ENCODE measurements at regions not wholly inside any gene's neighbourhood (a gene's known extent, or its start where the extent isn't known, plus 50 kb on each side); places are given as distances from the start of the nearest gene placed in this dataset.

DNA sequence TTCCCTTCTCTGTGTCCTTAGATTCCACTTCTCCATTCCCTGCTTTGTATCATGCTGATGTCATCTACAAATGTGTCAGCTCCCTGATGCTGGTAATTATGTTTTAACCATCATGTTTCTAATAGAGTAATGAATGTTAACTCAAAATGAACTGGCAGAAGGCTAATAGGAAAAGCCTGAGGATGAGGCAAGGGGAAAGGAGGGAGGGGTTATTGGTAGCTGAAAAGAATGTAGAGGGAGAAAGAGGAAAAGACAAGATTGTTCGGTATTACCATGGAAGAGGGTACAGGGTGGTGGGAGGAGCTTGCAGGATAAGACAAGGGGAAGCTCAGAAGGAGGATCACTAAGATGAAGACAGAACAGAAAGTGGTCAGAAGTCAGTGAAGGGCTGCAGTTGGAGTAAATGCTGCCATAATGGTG, 150.9 kb downstream of the ZC3H11B start:
- H3K27me3 Mint-ChIP-seq (ENCODE audit: insufficient read depth), result peaks cover 1% of the 10 kb centered on the region
- Histone ChIP-seq H3K9me3 (ENCODE audit: control insufficient read depth, low read length) (no peaks in the 10 kb centered on the region), H3K27me3 (ENCODE audit: control insufficient read depth, insufficient read depth, low read length, poor library complexity, severe bottlenecking) (no peaks in the 10 kb centered on the region), H3K4me1 (ENCODE audit: control insufficient read depth, insufficient read depth, low read length) (no peaks in the 10 kb centered on the region), H3K36me3 (ENCODE audit: control insufficient read depth, insufficient read depth, low read length) (no peaks in the 10 kb centered on the region), H3K4me3 (ENCODE audit: low read length) (no peak overlapping the region), H3K27ac (ENCODE audit: low read depth, low read length) (no peak overlapping the region), H3K9ac (ENCODE audit: extremely low read depth, low read length, poor library complexity, severe bottlenecking) (no peak overlapping the region)
- no peak overlapping the region for H3K4me3 Mint-ChIP-seq
- WGBS, 2 experiments (ENCODE audit: insufficient coverage in 1 of 2, insufficient read length in 1 of 2), result 88 to 90% methylated on average over 1 of the region's 1 CpG
- H3K27ac Mint-ChIP-seq, result no peak overlapping the region
- no peaks in the 10 kb centered on the region for H3K36me3 Mint-ChIP-seq (ENCODE audit: low read depth)
- H3K9me3 Mint-ChIP-seq, result no peaks in the 10 kb centered on the region
- no peaks in the 10 kb centered on the region for H3K4me1 Mint-ChIP-seq
- no peak for DNase-seq
- TF ChIP-seq, protein P1, sequence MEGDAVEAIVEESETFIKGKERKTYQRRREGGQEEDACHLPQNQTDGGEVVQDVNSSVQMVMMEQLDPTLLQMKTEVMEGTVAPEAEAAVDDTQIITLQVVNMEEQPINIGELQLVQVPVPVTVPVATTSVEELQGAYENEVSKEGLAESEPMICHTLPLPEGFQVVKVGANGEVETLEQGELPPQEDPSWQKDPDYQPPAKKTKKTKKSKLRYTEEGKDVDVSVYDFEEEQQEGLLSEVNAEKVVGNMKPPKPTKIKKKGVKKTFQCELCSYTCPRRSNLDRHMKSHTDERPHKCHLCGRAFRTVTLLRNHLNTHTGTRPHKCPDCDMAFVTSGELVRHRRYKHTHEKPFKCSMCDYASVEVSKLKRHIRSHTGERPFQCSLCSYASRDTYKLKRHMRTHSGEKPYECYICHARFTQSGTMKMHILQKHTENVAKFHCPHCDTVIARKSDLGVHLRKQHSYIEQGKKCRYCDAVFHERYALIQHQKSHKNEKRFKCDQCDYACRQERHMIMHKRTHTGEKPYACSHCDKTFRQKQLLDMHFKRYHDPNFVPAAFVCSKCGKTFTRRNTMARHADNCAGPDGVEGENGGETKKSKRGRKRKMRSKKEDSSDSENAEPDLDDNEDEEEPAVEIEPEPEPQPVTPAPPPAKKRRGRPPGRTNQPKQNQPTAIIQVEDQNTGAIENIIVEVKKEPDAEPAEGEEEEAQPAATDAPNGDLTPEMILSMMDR (conservative IDR thresholded peaks at IDR 0.05), result no peak

DNA sequence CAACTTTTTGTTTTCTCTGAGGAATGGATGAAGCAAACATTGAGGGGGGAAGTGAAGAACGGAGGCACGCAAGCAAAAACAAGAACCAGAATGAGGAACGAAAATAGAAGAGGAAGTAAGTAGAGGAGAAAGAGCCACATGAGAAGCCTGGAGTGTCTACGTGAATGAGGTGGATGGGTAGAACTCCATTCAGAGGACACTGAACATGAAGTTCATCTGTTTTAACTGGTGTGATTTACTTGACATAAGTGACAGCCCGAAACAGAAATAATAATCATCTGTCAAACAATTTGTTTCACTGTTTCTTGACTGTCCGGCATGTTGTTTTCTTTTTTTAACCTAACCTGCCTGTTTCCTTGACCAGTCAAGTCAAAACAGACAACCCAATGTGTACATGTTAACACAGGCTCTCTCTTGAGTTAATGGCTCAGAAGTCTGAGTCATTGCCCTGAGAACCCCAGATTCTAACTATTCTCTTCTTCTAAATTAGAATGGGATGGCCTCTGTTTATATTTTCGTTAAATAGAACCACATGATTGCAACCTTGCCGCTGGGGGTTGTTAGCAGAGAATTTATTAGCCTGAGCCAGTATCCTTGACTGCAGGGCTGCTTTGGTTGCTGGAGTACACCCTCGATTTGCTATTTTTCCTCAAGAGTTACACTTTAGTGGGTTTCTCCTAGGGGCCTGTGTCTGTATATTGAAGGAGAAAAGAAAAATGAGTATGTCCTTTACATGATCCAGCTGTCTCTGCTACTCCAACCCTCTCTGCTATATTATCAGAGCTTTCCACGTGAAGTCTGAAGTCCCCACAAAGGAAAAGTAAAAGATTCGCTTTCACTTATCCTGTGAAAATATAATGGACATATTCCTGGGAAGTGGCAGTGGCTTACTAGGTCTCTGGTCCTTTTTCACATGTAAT, 151.7 kb downstream of the ZC3H11B start:
- no peaks in the 10 kb centered on the region for H3K4me1 ChIP-seq (ENCODE audit: control insufficient read depth, insufficient read depth, low read length)
- H3K9me3 ChIP-seq (ENCODE audit: control insufficient read depth, low read length), result no peaks in the 10 kb centered on the region
- no peak overlapping the region for H3K9ac ChIP-seq (ENCODE audit: extremely low read depth, low read length, poor library complexity, severe bottlenecking)
- no peak overlapping the region for H3K4me3 ChIP-seq (ENCODE audit: low read length)
- no peak overlapping the region for H3K4me3 Mint-ChIP-seq
- H3K27ac ChIP-seq (ENCODE audit: low read depth, low read length), result no peak overlapping the region
- no peaks in the 10 kb centered on the region for H3K27me3 ChIP-seq (ENCODE audit: control insufficient read depth, insufficient read depth, low read length, poor library complexity, severe bottlenecking)
- H3K4me1 Mint-ChIP-seq, result no peaks in the 10 kb centered on the region
- WGBS, 2 experiments (ENCODE audit: insufficient coverage in 1 of 2, insufficient read length in 1 of 2), result 86% methylated on average over 9 to 11 of the region's 11 CpGs
- TF ChIP-seq, protein P1 (conservative IDR thresholded peaks at IDR 0.05), result no peak
- H3K9me3 Mint-ChIP-seq, result no peaks in the 10 kb centered on the region
- no peaks in the 10 kb centered on the region for H3K36me3 Mint-ChIP-seq (ENCODE audit: low read depth)
- DNase-seq, result no peak
- no peak overlapping the region for H3K27ac Mint-ChIP-seq
- peaks cover 1% of the 10 kb centered on the region for H3K27me3 Mint-ChIP-seq (ENCODE audit: insufficient read depth)
- no peaks in the 10 kb centered on the region for H3K36me3 ChIP-seq (ENCODE audit: control insufficient read depth, insufficient read depth, low read length)

DNA sequence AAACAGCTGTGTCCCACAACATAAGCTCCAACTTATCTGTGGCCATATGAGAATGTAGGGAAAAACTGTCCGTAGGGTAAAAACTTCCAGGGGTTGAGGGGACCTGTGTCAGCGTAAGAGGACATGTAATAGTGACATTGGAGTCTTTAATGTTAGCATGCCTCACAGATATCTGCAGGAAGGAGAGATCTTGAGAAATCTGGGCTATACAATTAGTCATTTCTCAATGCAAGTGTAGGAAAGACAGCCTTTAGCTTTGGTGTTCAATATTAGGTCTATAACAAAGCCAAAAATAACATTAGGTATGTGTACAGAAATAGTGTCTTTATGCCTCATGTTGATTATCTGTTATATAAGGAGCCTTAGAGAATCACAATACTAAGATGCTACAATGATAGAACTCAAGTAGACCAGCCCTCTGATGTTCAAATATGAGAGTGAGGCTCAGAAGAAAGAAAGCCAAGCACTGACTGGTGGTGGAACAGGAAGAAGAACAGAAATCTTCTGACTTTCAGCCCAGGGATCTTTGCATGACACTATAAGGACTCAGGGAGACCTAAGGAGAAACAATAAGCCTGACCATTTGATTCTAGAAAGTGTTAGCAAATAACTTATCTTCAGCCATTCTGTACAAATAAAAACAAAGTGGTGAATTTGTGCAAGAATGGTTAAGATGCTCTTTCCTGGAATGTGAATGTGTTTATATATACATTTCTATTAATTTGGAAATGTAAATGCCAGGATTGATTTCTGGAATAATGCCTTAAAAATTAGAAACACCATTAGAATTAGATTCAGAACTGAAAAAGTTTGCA, 152.6 kb downstream of the ZC3H11B start:
- DNase-seq, result no peak
- Histone ChIP-seq H3K27me3 (ENCODE audit: control insufficient read depth, insufficient read depth, low read length, poor library complexity, severe bottlenecking) (no peaks in the 10 kb centered on the region), H3K36me3 (ENCODE audit: control insufficient read depth, insufficient read depth, low read length) (no peaks in the 10 kb centered on the region), H3K27ac (ENCODE audit: low read depth, low read length) (no peak overlapping the region), H3K9ac (ENCODE audit: extremely low read depth, low read length, poor library complexity, severe bottlenecking) (no peak overlapping the region), H3K4me3 (ENCODE audit: low read length) (no peak overlapping the region), H3K4me1 (ENCODE audit: control insufficient read depth, insufficient read depth, low read length) (no peaks in the 10 kb centered on the region), H3K9me3 (ENCODE audit: control insufficient read depth, low read length) (no peaks in the 10 kb centered on the region)
- Mint-ChIP-seq H3K4me3 (no peak overlapping the region), H3K9me3 (no peaks in the 10 kb centered on the region), H3K27ac (no peak overlapping the region), H3K4me1 (no peaks in the 10 kb centered on the region), H3K36me3 (ENCODE audit: low read depth) (no peaks in the 10 kb centered on the region), H3K27me3 (ENCODE audit: insufficient read depth) (peaks cover 1% of the 10 kb centered on the region)
- WGBS, 2 experiments (ENCODE audit: insufficient coverage in 1 of 2, insufficient read length in 1 of 2), result 93 to 94% methylated on average over 2 of the region's 2 CpGs
- TF ChIP-seq, protein P1 (conservative IDR thresholded peaks at IDR 0.05), result no peak
